Activated gamma-delta T cell treated with Interleukin-2 at 50 U/mL for 16 hours (primary cell): ENCODE measurements at regions not wholly inside any gene's neighbourhood (a gene's known extent, or its start where the extent isn't known, plus 50 kb on each side); places are given as distances from the start of the nearest gene placed in this dataset.

Experiments used
- DNase-seq: peaks from one replicate; pipeline ENCODE4 v3.0.0-alpha.2; 2020

GRCh38 chr6:10303608-10304506 is 111.0 kb downstream of the TFAP2A start:
- DNase-seq, result no peak

- no peak for DNase-seq
These were observed 112.2 kb downstream of the TFAP2A start for GRCh38 chr6:10302566-10303235.

- DNase-seq, result no peak
These were observed 114.8 kb downstream of the TFAP2A start for GRCh38 chr6:10300071-10300470.

- no peak for DNase-seq
These were observed 117.0 kb downstream of the TFAP2A start for GRCh38 chr6:10297832-10298231.

- no peak for DNase-seq
These were observed 136.1 kb downstream of the TFAP2A start for GRCh38 chr6:10278746-10279145.

GRCh38 chr6:10276660-10277287 is 138.1 kb downstream of the TFAP2A start:
- no peak for DNase-seq

GRCh38 chr6:10276106-10276505 is 138.8 kb downstream of the TFAP2A start:
- no peak for DNase-seq

GRCh38 chr6:10272591-10272990 is 142.3 kb downstream of the TFAP2A start:
- no peak for DNase-seq

GRCh38 chr6:10271982-10272381 is 142.9 kb downstream of the TFAP2A start:
- no peak for DNase-seq

GRCh38 chr6:10269814-10270472 is 144.9 kb downstream of the TFAP2A start:
- no peak for DNase-seq

GRCh38 chr6:10268611-10269310 is 146.1 kb downstream of the TFAP2A start:
- no peak for DNase-seq

- DNase-seq, result no peak
These were observed 146.8 kb downstream of the TFAP2A start for GRCh38 chr6:10268111-10268510.

GRCh38 chr6:10266462-10266861 is 148.4 kb downstream of the TFAP2A start:
- DNase-seq, result no peak

GRCh38 chr6:10266061-10266460 is 148.8 kb downstream of the TFAP2A start:
- no peak for DNase-seq

GRCh38 chr6:10262505-10262904 is 152.4 kb downstream of the TFAP2A start:
- DNase-seq, result no peak

- DNase-seq, result no peak
These were observed 155.2 kb downstream of the TFAP2A start for GRCh38 chr6:10259671-10260070.

- no peak for DNase-seq
These were observed 156.5 kb downstream of the TFAP2A start for GRCh38 chr6:10258341-10258740.

- DNase-seq, result no peak
These were observed 158.7 kb downstream of the TFAP2A start for GRCh38 chr6:10256113-10256690.

- no peak for DNase-seq
These were observed 164.1 kb downstream of the TFAP2A start for GRCh38 chr6:10250655-10251220.

GRCh38 chr6:10248378-10248843 is 166.5 kb downstream of the TFAP2A start:
- no peak for DNase-seq

GRCh38 chr6:10237298-10238038 is 177.4 kb downstream of the TFAP2A start:
- no peak for DNase-seq
